Small intestine (tissue), 7 donors: ENCODE measurements at regions not wholly inside any gene's neighbourhood (a gene's known extent, or its start where the extent isn't known, plus 50 kb on each side); places are given as distances from the start of the nearest gene placed in this dataset.

Experiments used
- DNase-seq, 2 donors: peaks; one replicate each; pipeline versions ENCODE4 v3.0.0 to v3.0.0-alpha.2; 2013
- FAIRE-seq: peaks from 2 replicates; lab custom pipeline; 2012; peaks lifted over from hg19 to GRCh38; lab: Jason Lieb, UNC
- H3K27ac ChIP-seq, 3 donors: one replicate each; pipeline ENCODE4 v1.5.1; 2013; ENCODE audit warnings: low read length in 2 of 3, mild to moderate bottlenecking in 2 of 3, control low read depth in 1 of 3, inconsistent platforms in 1 of 3, low read depth in 1 of 3, moderate library complexity in 1 of 3
- H3K27me3 ChIP-seq, 3 donors: one replicate each; pipeline ENCODE4 v1.6.1; 2013; ENCODE audit warnings: low read length in 3 of 3, inconsistent platforms in 1 of 3; ENCODE audit not compliant: control insufficient read depth in 3 of 3, insufficient read depth in 3 of 3
- H3K36me3 ChIP-seq, 3 donors: one replicate each; pipeline ENCODE4 v1.6.1; 2013; ENCODE audit warnings: low read length in 3 of 3, inconsistent platforms in 1 of 3, low read depth in 1 of 3, mild to moderate bottlenecking in 1 of 3, moderate library complexity in 1 of 3; ENCODE audit not compliant: control insufficient read depth in 3 of 3, insufficient read depth in 2 of 3
- H3K4me1 ChIP-seq, 3 donors: one replicate each; pipeline ENCODE4 v1.6.1; 2013; ENCODE audit warnings: low read length in 2 of 3, inconsistent platforms in 1 of 3, low read depth in 1 of 3, mild to moderate bottlenecking in 1 of 3, moderate library complexity in 1 of 3; ENCODE audit not compliant: control insufficient read depth in 3 of 3, insufficient read depth in 2 of 3
- H3K4me3 ChIP-seq, 3 donors: one replicate each; pipeline ENCODE4 v1.5.1; 2013; ENCODE audit warnings: low read length in 3 of 3, control low read depth in 1 of 3, inconsistent platforms in 1 of 3, low read depth in 1 of 3, mild to moderate bottlenecking in 1 of 3, moderate library complexity in 1 of 3
- H3K9me3 ChIP-seq, 2 donors: one replicate each; pipeline ENCODE4 v1.6.1; 2013; ENCODE audit warnings: low read depth in 1 of 2, low read length in 1 of 2; ENCODE audit not compliant: control insufficient read depth in 2 of 2, insufficient read depth in 1 of 2
- WGBS, 3 donors: extraction: QIAGEN DNeasy Blood & Tissue Kit; methylation state at CpG; one replicate each; pipeline ENCODE4 v1.1.7; 2013; 5-methylcytosine and 5-hydroxymethylcytosine counted together
- donor health status: healthy with polysubstance abuse.
- donor health status: control.
- donor health status: control.
- donor health status: Bipolar disorder and iron deficiency.
- donor health status: healthy.

GRCh38 chr7:155169498-155170065 is 99.5 kb downstream of the HTR5A start:
- no peak overlapping the region for H3K4me3 ChIP-seq
- FAIRE-seq (no peak), DNase-seq (no peak)
- 57 to 76% (median 59%) methylated on average over 13 of the region's 13 CpGs for WGBS, 3 donors
- no peaks in the 10 kb centered on the region for H3K4me1 ChIP-seq
- H3K9me3 ChIP-seq = no peaks in the 10 kb centered on the region
- H3K27me3 ChIP-seq = peaks cover 0 to 2% (median 0%) of the 10 kb centered on the region in 3 donors
- no peak overlapping the region for H3K27ac ChIP-seq
- no peaks in the 10 kb centered on the region for H3K36me3 ChIP-seq

DNA sequence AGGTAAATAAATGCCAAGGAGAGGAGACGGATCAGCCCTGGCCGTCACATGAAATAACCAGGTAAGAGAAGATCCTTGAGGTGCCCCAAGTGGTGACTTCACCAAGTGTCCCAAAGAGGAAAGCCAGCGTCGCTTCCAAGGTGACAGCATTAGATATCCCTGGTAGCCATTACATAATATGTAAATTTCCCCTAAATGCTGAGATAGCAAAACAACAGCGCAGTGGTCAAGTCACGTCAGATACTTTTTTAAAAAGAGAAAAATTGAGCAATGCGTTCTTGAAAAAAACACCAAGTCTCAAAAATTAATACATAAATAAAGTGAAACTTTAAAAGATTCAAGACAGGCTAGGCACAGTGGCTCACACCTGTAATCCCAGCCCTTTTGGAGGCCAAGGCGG is 100.2 kb downstream of the HTR5A start:
- DNase-seq (no peak), FAIRE-seq (no peak)
- Histone ChIP-seq H3K27me3 (peaks cover 0 to 4% (median 0%) of the 10 kb centered on the region in 3 donors), H3K27ac (no peak overlapping the region), H3K4me1 (no peaks in the 10 kb centered on the region), H3K36me3 (no peaks in the 10 kb centered on the region), H3K4me3 (no peak overlapping the region), H3K9me3 (no peaks in the 10 kb centered on the region)
- 61 to 81% (median 79%) methylated on average over 8 of the region's 8 CpGs for WGBS, 3 donors

DNA sequence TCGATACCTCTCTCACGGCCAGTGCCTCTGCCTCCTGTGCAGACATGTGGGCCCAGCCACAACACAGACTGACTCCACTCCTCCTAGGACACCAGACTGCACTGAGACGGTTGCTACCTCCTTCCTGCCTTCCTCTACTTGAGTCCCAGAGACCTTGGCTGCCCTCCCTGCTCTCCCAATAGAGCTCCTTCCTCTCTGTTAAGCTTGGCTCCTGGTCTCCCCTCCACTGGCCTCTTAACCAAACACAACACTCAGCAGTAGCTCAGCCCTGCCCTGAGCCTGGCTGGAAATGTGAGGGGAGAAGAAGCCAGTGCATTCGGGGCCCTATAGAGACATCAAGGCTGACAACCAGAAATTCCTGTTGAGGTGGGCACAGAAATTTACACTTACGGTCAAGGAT is 102.0 kb downstream of the HTR5A start:
- WGBS, 3 donors = 70 to 80% (median 74%) methylated on average over 5 of the region's 5 CpGs
- no peak overlapping the region for H3K4me3 ChIP-seq
- DNase-seq (no peak), FAIRE-seq (no peak)
- no peaks in the 10 kb centered on the region for H3K36me3 ChIP-seq
- H3K27ac ChIP-seq = no peak overlapping the region
- peaks cover 0 to 3% of the 10 kb centered on the region in 2 donors for H3K9me3 ChIP-seq
- peaks cover 0 to 4% (median 0%) of the 10 kb centered on the region in 3 donors for H3K27me3 ChIP-seq
- H3K4me1 ChIP-seq = no peaks in the 10 kb centered on the region

DNA sequence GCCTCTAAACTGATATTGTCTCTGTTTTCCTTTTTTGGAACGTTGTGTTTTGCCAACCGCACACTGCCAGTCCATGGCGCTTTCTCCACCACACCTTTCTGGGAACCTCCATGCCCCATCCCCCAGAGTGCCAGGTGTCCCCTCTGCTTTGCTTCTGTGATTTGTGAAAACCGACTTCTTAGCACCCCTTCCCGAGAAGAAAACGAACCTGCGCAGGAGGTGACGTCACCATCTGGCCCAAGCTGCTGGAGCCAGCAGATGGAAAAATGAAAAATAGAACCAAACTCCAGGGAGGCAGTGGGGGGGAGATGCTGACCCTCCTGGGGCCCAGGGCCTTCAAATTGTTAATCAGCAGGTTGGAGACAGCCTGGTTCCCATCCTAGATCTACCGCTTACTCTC is 103.8 kb downstream of the HTR5A start:
- no peaks in the 10 kb centered on the region for H3K36me3 ChIP-seq
- DNase-seq (no peak), FAIRE-seq (no peak)
- H3K27ac ChIP-seq = no peak overlapping the region
- no peak overlapping the region for H3K4me3 ChIP-seq
- 82 to 86% (median 83%) methylated on average over 9 of the region's 9 CpGs for WGBS, 3 donors
- peaks cover 0 to 9% of the 10 kb centered on the region in 2 donors for H3K9me3 ChIP-seq
- H3K4me1 ChIP-seq = no peaks in the 10 kb centered on the region
- H3K27me3 ChIP-seq = peaks cover 0 to 4% (median 0%) of the 10 kb centered on the region in 3 donors

DNA sequence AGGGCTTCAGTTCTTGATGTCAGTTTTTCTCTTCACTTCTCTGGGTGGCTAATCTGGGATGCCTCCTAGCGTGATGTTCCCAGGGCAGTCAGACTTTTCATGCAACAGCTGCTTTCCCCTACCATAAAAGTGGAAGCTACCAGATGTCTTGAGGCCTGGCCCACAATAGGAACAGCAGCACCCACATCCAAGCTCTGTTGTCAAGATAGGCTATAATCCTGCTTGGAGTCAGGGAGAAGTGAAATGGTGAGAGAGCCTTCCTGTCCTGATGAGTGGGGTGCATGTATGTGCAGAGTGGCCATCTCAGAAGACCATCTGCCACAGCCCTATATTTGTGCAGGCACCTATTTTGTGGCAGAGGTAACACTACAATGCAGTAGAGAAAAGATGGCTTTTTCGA is 108.0 kb downstream of the HTR5A start:
- H3K4me3 ChIP-seq = no peak overlapping the region
- DNase-seq (no peak), FAIRE-seq (no peak)
- WGBS, 3 donors = 79 to 94% (median 88%) methylated on average over 2 of the region's 2 CpGs
- no peaks in the 10 kb centered on the region for H3K4me1 ChIP-seq
- H3K27ac ChIP-seq = no peak overlapping the region
- peaks cover 0 to 13% of the 10 kb centered on the region in 2 donors for H3K9me3 ChIP-seq
- peaks cover 0 to 2% (median 0%) of the 10 kb centered on the region in 3 donors for H3K27me3 ChIP-seq
- no peaks in the 10 kb centered on the region for H3K36me3 ChIP-seq

DNA sequence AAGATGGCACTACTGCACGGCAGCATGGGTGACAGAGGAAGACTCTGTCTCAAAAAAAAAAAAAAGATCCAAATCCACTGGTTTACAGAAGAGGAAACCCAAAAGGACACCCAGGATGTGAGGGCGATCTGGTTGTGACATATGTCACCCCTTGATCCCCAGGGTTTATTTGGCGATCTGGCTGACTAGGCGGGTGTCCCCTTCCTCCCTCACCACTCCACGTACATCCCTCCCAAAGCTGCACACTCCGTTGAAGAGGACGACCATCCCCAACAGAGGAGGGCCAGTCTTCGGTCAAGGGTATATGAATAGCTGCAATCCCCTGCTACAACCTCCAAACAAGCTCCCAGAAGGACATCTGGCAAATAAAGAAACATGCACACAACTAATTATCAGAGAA is 111.6 kb downstream of the HTR5A start:
- WGBS, 3 donors = 83 to 88% (median 84%) methylated on average over 8 of the region's 8 CpGs
- Histone ChIP-seq H3K27ac (no peak overlapping the region), H3K9me3 (peaks cover 2 to 40% of the 10 kb centered on the region in 2 donors), H3K4me3 (no peak overlapping the region), H3K4me1 (no peaks in the 10 kb centered on the region), H3K27me3 (peaks cover 0 to 2% (median 0%) of the 10 kb centered on the region in 3 donors), H3K36me3 (no peaks in the 10 kb centered on the region)
- no peak for DNase-seq
- FAIRE-seq = no peak

DNA sequence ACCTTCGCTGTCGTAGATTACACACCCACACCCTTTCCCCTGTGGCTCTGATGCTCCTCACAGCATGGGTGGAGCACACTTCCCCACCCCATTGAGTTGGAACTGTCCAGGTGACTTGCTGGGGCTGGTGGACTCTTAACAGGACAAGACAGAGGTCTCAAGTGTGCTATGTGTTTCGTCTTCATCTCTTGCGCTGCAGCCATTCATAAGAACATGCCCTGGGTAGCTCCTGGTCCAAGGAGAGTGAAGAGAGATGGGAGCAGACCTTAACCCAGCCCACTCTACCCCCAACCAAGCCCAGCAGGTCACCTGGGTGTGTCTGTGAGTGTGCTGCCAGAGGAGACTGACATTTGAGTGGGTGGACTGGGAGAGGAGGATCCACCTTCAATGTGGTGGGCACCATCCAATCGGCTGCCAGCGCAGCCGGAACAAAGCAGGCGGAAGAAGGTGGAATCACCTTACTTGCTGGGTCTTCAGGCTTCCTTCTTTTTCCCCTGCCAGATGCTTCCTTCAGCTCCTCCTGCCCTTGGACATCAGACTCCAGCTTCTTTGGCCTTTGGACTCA is 112.4 kb downstream of the HTR5A start:
- FAIRE-seq (no peak), DNase-seq (no peak)
- 94 to 99% (median 96%) methylated on average over 8 of the region's 8 CpGs for WGBS, 3 donors

DNA sequence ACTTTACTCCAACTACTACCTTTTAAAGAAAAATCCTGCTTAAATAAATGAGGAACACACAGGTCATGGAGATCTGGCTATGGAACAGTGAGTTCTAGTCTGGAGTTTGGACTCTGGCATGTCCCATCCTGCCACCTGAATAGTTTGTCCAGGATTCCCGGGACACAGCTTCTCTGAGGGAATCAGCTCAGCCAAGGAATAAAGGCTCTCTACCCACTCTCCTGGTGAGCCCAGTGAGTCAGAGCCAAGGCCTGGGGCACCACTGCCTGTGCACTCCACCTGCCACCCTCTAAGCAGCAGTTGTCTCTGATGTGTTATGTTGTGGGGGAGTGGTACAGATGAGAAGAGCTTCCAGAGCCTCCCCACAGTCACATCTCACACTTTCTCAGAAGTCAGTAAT is 113.5 kb downstream of the HTR5A start:
- no peak overlapping the region for H3K27ac ChIP-seq
- H3K27me3 ChIP-seq = peaks cover 0 to 2% (median 0%) of the 10 kb centered on the region in 3 donors
- DNase-seq = no peak
- peaks cover 2 to 37% of the 10 kb centered on the region in 2 donors for H3K9me3 ChIP-seq
- H3K4me3 ChIP-seq = no peak overlapping the region
- H3K4me1 ChIP-seq = no peaks in the 10 kb centered on the region
- no peaks in the 10 kb centered on the region for H3K36me3 ChIP-seq
- 89 to 97% (median 94%) methylated on average over 1 of the region's 1 CpG for WGBS, 3 donors
- no peak for FAIRE-seq

More for the DNA sequence above, 112.4 kb downstream of the HTR5A start:
- Histone ChIP-seq H3K9me3 (peaks cover 2 to 43% of the 10 kb centered on the region in 2 donors), H3K4me3 (no peak overlapping the region), H3K36me3 (no peaks in the 10 kb centered on the region), H3K27me3 (peaks cover 0 to 2% (median 0%) of the 10 kb centered on the region in 3 donors), H3K4me1 (no peaks in the 10 kb centered on the region), H3K27ac (no peak overlapping the region)
